NT2/D1 (cell line): ENCODE measurements at regions not wholly inside any gene's neighbourhood (a gene's known extent, or its start where the extent isn't known, plus 50 kb on each side); places are given as distances from the start of the nearest gene placed in this dataset.

Source experiments
- SUZ12 ChIP-seq: IDR thresholded peaks from 2 replicates; pipeline ENCODE4 v1.6.1; 2011; ENCODE audit not compliant: insufficient read length, insufficient read depth; ENCODE audit errors: extremely low read depth
- YY1 ChIP-seq: IDR thresholded peaks from 2 replicates; pipeline ENCODE4 v1.6.1; 2011; ENCODE audit not compliant: insufficient read length, insufficient read depth
- ZNF274 ChIP-seq: IDR thresholded peaks from 2 replicates; pipeline ENCODE4 v1.6.1; 2011; ENCODE audit warnings: mild to moderate bottlenecking, low read depth, low read length

GRCh38 chr4:83855044-83855443 is 319.1 kb downstream of the GPAT3 start:
- TF ChIP-seq ZNF274 (no peak), SUZ12 (no peak), YY1 (no peak)
